ENCODE measurements at regions not wholly inside any gene's neighbourhood (a gene's known extent, or its start where the extent isn't known, plus 50 kb on each side); places are given as distances from the start of the nearest gene placed in this dataset.
"Not testable (repeated sequence)": the region's sequence is repeated elsewhere in the genome, so short reads cannot be mapped to it uniquely, and the experiment has no call there.

DNA sequence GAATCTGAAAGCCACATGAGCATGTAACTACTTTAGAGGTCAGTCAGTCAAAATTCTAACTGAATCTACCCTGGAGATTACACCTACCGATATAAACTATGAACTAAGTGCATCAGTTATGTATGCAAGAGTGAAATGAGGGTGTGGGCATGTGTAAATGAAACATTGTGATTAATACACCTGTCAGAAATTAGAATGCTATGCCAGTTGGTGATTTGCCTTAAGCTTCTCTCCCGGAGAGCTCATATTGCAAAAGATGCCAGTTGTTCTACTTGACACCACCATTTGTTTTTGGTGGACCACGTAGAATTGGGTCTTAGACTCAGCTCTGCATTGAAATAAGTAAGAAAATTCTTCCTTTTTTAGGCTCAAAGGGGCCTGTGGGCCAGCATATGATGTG is 91.0 kb upstream of the KBTBD8 start:
- Mint-ChIP-seq H3K9me3 (peaks cover 0 to 10% of the 10 kb centered on the region in 2 donors), H3K27me3 (peaks cover 6 to 14% of the 10 kb centered on the region in 2 donors), H3K4me1 (no peaks in the 10 kb centered on the region), H3K36me3 (peaks cover 0 to 3% of the 10 kb centered on the region in 2 donors), H3K4me3 (no peak overlapping the region), H3K27ac (no peak overlapping the region)
- no peak for ATAC-seq (replicated peaks)
- DNase-seq: no peak

DNA sequence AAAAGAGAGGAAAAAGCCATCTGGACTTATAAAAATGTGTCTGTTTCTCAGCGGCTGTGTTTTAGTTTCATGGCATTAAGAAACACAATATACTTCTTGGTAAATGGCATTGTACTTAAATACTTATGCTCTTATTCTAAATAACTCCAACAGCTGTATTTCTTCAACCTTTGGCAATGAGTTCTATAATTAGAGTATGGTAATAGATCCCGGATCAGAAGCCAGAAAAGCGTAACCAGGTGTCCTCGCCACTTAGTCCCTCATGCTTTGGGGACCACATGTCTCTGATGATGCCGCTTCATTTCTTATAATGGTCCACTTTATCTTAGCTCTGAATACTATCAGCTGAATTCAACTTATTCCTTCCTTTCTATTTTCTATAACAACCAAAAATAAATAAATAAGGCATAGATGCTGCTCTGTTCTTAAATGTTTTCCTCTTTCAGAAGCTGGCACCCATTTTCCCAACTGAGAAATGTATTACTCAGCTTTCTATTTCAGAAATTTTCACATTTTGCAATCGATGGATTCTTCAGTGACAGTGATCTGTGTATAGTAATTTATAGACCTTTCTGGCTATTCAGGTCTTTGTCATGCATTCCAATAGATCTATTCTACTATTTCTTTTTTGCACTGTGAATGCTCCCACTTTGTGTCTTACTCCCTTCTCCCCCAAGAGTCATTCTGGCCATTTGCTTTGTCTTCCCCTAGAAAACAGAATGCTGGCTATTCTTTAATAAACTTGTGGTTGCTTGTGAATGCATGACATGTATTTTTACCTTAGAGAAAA is 87.6 kb upstream of the KBTBD8 start:
- Mint-ChIP-seq H3K9me3 (peaks cover 4 to 8% of the 10 kb centered on the region in 2 donors), H3K4me3 (no peak overlapping the region), H3K27me3 (peaks cover 6 to 9% of the 10 kb centered on the region in 2 donors), H3K27ac (no peak overlapping the region), H3K36me3 (no peaks in the 10 kb centered on the region), H3K4me1 (no peaks in the 10 kb centered on the region)
- ATAC-seq (replicated peaks) (no peak), DNase-seq (no peak)

DNA sequence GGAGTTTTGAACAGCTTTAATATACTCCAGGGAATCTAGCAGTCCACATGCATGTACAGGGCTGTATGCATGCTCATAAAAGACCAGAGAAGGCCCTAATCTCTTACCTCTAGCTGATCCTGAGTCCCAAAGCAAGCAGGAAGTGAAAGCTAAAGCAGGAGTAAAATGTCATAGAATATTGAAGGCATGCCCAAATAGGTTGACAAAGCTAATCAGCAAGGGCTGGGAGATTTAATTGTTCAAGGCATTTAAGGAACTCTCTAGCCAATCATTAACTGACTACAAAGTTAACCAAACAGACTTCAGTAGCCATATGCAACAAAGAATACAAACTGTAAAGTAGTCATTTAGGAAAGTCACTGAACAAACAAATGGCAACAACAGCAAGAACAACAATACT is 85.8 kb upstream of the KBTBD8 start:
- H3K4me1 Mint-ChIP-seq: no peaks in the 10 kb centered on the region
- H3K27me3 Mint-ChIP-seq: peaks cover 0 to 4% of the 10 kb centered on the region in 2 donors
- DNase-seq (no peak), ATAC-seq (replicated peaks) (no peak)
- H3K27ac Mint-ChIP-seq: no peak overlapping the region
- peaks cover 0 to 2% of the 10 kb centered on the region in 2 donors for H3K36me3 Mint-ChIP-seq
- peaks cover 8 to 15% of the 10 kb centered on the region in 2 donors for H3K9me3 Mint-ChIP-seq
- no peak overlapping the region for H3K4me3 Mint-ChIP-seq

DNA sequence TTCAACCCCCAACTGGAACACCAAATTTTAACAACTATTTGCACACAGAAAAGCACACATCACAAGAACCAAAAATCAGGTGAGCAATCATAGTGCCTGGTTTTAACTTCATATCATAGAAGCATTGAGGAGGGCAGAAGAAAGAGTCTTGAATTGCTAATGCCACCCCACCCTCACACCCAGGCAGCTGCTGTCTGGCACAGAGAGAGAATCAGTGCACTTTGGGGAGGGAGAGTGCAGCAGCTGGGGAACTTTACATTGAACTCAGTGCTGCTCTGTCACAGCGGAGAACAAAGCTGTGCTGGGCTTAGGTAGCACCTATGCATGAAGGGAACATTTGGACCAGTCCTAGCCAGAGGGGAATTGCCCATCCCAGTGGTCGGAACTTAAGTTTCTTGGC is 76.0 kb upstream of the KBTBD8 start:
- H3K27me3 Mint-ChIP-seq: peaks cover 7 to 16% of the 10 kb centered on the region in 2 donors
- ATAC-seq (replicated peaks) (no peak), DNase-seq (no peak)
- H3K4me3 Mint-ChIP-seq: no peak overlapping the region
- no peaks in the 10 kb centered on the region for H3K36me3 Mint-ChIP-seq
- peaks cover 0 to 3% of the 10 kb centered on the region in 2 donors for H3K9me3 Mint-ChIP-seq
- H3K27ac Mint-ChIP-seq: no peak overlapping the region
- H3K4me1 Mint-ChIP-seq: no peaks in the 10 kb centered on the region

DNA sequence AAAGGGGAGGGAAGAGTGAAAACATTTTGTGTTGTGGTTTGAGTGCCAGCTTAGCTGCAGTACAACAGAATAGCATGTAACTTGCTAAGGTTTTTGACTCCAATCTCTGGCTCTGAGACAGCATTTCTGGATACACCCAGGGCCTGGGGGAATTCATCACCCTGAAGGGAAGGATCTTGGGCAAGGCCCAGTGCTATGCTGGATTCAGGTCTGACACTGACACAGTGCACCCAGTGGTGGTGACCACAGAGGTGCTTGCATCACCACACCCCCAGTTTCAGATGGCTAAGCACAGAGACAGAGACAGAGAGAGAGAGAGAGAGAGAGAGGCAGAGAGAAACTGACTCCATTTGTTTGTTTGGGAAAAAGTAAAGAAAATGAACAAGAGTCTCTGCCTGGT is 74.1 kb upstream of the KBTBD8 start:
- H3K9me3 Mint-ChIP-seq: peaks cover 0 to 3% of the 10 kb centered on the region in 2 donors
- H3K4me1 Mint-ChIP-seq: peaks cover 1 to 6% of the 10 kb centered on the region in 2 donors
- DNase-seq (no peak), ATAC-seq (replicated peaks) (no peak)
- no peak overlapping the region for H3K4me3 Mint-ChIP-seq
- no peak overlapping the region for H3K27ac Mint-ChIP-seq
- H3K27me3 Mint-ChIP-seq: peaks cover 7 to 16% of the 10 kb centered on the region in 2 donors
- no peaks in the 10 kb centered on the region for H3K36me3 Mint-ChIP-seq

DNA sequence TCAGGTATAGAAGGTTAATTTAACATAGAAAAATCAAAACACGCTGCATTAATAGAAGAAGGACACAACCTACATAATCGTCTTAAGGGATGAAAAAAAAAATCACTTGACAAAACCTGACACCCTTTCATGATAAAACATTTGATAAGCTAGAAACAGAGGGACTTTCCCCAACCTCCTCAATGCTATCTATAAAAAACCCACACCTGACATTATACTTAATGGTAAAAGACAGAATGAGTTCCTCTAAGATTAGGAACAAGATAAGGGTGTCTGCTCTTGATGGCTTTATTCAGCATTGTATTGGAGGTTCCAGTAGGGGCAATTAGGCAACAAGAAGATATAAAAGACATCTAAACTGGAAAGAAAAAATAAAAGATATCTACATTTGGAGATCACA is 69.9 kb upstream of the KBTBD8 start:
- no peaks in the 10 kb centered on the region for H3K36me3 Mint-ChIP-seq
- peak in 1 of 2 donors; percentile 29 for ATAC-seq (replicated peaks)
- H3K27me3 Mint-ChIP-seq: peaks cover 13 to 24% of the 10 kb centered on the region in 2 donors
- H3K4me3 Mint-ChIP-seq: no peak overlapping the region
- no peak overlapping the region for H3K27ac Mint-ChIP-seq
- H3K4me1 Mint-ChIP-seq: peaks cover 1 to 6% of the 10 kb centered on the region in 2 donors
- no peak for DNase-seq
- no peaks in the 10 kb centered on the region for H3K9me3 Mint-ChIP-seq

DNA sequence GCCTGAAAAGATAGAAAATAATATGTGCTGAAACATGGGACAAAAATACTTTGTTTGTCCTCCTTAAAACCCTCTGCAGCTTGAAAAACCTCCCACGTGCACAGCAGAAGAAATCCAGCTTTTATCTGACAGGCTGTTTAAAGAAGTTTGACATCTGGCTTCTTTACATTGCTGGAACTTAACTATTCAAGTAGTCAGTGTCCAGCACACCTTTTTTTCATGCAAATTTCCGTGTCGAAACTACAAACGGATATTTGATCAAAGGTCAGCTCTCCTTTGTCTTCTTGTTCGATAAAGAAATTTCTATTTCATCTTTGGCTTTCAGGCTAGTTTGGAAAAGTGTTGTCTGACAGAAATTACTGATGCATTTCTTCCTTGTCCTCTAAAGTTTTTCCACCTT is 66.8 kb upstream of the KBTBD8 start:
- Mint-ChIP-seq H3K27me3 (peaks cover 10 to 14% of the 10 kb centered on the region in 2 donors), H3K36me3 (no peaks in the 10 kb centered on the region), H3K9me3 (no peaks in the 10 kb centered on the region), H3K4me1 (peaks cover 1 to 6% of the 10 kb centered on the region in 2 donors), H3K27ac (no peak overlapping the region), H3K4me3 (no peak overlapping the region)
- ATAC-seq (replicated peaks): no peak
- DNase-seq: no peak

DNA sequence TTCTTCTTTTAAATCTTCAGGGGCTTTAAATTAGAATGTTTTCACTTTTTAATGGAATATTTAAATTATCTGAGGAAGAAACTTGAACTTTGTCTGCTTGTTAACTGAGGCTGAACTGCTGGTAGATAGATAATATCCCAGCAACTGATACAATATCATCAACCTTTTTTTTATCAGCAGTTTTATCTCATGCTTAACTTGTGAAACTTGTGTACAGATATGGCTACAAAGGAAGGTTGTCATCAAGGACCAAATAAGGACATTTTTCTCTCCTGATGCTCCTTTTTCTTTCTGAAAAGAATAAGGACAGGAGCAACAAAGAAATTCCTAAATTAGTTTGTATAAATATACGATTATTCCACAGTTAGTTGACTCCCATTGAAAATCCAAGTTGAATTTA is 66.4 kb upstream of the KBTBD8 start:
- Mint-ChIP-seq H3K9me3 (no peaks in the 10 kb centered on the region), H3K4me3 (no peak overlapping the region), H3K27me3 (peaks cover 10 to 14% of the 10 kb centered on the region in 2 donors), H3K4me1 (peaks cover 1 to 6% of the 10 kb centered on the region in 2 donors), H3K27ac (no peak overlapping the region), H3K36me3 (no peaks in the 10 kb centered on the region)
- DNase-seq (no peak), ATAC-seq (replicated peaks) (no peak)

DNA sequence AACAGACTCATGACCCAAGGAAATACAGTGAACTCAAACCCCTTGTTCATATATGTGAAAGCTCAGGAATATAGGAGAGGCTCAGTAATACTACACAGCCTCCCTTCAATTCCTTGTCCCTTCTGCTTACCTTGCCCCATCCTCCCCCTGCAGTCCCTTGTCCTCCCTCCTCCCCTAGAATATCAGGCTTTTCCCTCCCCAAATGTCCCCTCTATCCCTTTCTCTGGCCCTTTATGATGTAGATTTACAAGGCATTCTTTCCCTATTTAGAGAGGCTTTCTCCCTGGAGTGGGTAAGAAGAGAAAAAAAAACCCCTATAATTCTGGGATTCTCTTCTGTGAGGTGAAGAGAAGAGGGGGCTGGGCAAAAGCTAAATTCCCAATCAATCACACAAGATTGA is 64.9 kb upstream of the KBTBD8 start:
- no peak overlapping the region for H3K4me3 Mint-ChIP-seq
- H3K4me1 Mint-ChIP-seq: peaks cover 1 to 3% of the 10 kb centered on the region in 2 donors
- H3K9me3 Mint-ChIP-seq: no peaks in the 10 kb centered on the region
- H3K36me3 Mint-ChIP-seq: no peaks in the 10 kb centered on the region
- H3K27ac Mint-ChIP-seq: no peak overlapping the region
- no peak for DNase-seq
- ATAC-seq (replicated peaks): no peak
- peaks cover 14 to 17% of the 10 kb centered on the region in 2 donors for H3K27me3 Mint-ChIP-seq

DNA sequence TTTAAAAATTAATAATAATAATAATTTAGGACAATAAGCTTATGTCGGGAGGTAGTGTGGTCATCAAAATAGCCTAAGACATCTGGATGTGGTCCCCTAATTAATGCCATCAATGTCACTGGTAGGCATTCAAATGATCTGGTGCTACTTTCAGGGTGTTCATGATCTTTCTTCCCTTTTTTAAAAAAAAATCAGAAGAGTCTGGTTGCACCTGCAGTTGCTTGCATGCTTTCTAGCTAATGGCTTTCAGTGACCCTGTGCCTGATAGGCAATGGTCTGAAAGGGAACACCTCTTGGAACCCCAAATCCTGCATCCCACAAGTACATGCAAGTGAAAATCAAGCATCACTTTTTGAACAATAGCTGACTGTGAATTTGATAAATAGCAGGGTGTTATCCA is 64.1 kb upstream of the KBTBD8 start:
- Mint-ChIP-seq H3K27ac (no peak overlapping the region), H3K27me3 (peaks cover 14 to 19% of the 10 kb centered on the region in 2 donors), H3K4me1 (no peaks in the 10 kb centered on the region), H3K4me3 (no peak overlapping the region), H3K36me3 (no peaks in the 10 kb centered on the region), H3K9me3 (no peaks in the 10 kb centered on the region)
- ATAC-seq (replicated peaks): no peak
- no peak for DNase-seq

DNA sequence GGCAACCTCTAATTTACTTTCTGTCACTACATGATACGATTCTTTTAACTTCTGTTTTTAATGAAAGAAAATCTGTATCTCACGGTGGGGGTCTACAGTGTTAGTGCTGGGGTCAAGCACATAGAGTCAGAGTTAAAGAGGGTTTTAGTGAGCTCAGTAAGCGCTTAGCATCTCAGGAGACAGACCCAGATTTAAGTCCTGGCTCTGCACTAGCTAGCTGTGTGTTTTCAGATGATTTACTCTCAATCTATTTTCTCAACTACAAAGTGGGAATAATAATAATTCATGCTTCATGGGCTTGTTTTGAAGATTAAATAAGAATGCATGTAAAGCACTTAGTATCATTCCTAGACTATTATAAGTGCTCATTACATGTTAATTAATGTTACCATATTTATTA is 63.4 kb upstream of the KBTBD8 start:
- Mint-ChIP-seq H3K27me3 (peaks cover 14 to 19% of the 10 kb centered on the region in 2 donors), H3K27ac (no peak overlapping the region), H3K9me3 (no peaks in the 10 kb centered on the region), H3K4me1 (no peaks in the 10 kb centered on the region), H3K4me3 (no peak overlapping the region), H3K36me3 (no peaks in the 10 kb centered on the region)
- DNase-seq (no peak), ATAC-seq (replicated peaks) (no peak)

DNA sequence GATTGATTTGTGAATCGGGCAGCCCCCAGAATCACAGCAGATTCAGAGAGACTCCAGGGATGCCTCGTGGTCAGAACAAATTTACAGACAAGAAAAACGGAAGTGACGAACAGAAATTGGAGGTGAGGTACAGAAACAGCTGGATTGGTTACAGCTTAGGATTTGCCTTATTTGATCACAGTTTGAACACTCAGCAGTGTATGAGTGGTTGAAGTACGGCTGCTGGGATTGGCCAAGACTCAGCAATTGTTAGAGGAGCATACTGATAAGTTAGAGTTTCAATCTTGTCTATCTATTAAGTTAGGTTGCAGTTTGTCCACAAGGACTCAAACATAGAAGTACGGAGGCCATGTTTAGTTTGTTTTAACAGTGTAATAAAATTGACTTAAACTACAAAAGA is 61.1 kb upstream of the KBTBD8 start:
- not testable (repeated sequence) for H3K9me3 Mint-ChIP-seq; H3K4me3 Mint-ChIP-seq; ATAC-seq (replicated peaks); DNase-seq; H3K4me1 Mint-ChIP-seq; H3K36me3 Mint-ChIP-seq; H3K27ac Mint-ChIP-seq
- peaks cover 19 to 22% of the 10 kb centered on the region in 2 donors for H3K27me3 Mint-ChIP-seq

DNA sequence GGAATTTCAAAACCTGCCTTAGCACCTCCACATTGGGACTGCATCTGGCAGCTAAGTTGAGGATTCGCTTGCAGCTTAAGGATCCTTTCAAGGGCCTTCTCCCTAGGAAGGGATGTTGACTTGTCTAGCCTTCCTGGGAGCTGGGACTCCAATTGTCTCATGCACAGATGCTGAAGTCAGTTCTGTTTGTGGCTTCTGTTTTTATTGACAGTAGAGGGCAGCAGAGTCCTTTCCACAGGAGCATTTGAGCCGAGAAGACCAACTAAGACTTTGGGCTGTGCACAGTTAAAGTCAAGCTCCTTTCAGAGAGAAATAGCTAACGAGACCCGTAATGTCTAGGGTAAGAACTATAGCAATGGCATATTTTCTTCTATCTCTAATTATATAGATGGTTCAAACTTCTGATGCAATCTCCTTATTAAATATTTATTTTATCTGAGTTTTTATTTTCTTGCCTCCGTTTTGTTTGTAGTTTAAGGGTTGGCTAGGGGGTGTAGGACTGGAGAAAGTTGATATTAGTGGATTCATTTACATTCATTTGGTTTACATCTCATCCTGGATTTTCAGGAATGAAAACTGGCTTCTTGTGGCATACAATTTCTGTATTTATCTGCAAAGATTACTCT is 59.7 kb upstream of the KBTBD8 start:
- Mint-ChIP-seq H3K4me1 (no peaks in the 10 kb centered on the region), H3K27me3 (peaks cover 14 to 15% of the 10 kb centered on the region in 2 donors), H3K9me3 (no peaks in the 10 kb centered on the region), H3K36me3 (no peaks in the 10 kb centered on the region), H3K4me3 (no peak overlapping the region), H3K27ac (no peak overlapping the region)
- ATAC-seq (replicated peaks) (peak; percentile 76 to 83), DNase-seq (peak; percentile 11)

DNA sequence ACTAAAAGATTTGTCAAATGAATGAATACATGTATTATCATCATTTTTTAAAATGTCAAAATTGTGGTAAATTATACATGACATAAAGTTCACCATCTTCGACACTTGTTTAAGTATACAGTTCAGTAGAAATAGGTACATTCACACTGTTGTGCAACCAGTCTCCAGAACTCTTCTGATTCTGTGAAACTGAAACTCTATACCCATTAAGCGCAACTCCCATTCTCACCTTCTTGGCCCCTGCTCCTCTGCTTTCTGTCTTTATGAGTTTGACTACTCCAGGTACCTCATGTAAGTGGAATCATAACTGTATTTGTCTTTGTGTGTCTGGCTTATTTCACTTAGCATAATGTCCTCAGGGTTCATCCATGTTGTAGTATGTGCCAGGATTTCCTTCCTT is 50.1 kb upstream of the KBTBD8 start:
- DNase-seq: no peak
- Mint-ChIP-seq H3K27me3 (peaks cover 5% of the 10 kb centered on the region in 2 donors), H3K4me1 (no peaks in the 10 kb centered on the region), H3K27ac (no peak overlapping the region), H3K36me3 (no peaks in the 10 kb centered on the region), H3K9me3 (no peaks in the 10 kb centered on the region), H3K4me3 (no peak overlapping the region)
- ATAC-seq (replicated peaks): no peak
